Testis (tissue), 2 donors: ENCODE measurements at regions not wholly inside any gene's neighbourhood (a gene's known extent, or its start where the extent isn't known, plus 50 kb on each side); places are given as distances from the start of the nearest gene placed in this dataset.

Source experiments
- DNase-seq: peaks from one replicate; pipeline ENCODE4 v3.0.0-alpha.2; 2019
- H3K27ac ChIP-seq, 2 donors: fragments of 200-600 bp; sonication (generic); one replicate each; pipeline ENCODE4 v1.5.1; 2019
- H3K27me3 ChIP-seq: fragments of 200-600 bp; sonication (generic); one replicate; pipeline ENCODE4 v1.5.1; 2019
- H3K36me3 ChIP-seq: fragments of 200-600 bp; sonication (generic); one replicate; pipeline ENCODE4 v1.5.1; 2017; ENCODE audit warnings: low read depth; ENCODE audit errors: missing control alignments
- H3K4me1 ChIP-seq: fragments of 200-600 bp; sonication (generic); one replicate; pipeline ENCODE4 v1.5.1; 2019
- H3K4me3 ChIP-seq, 2 donors: fragments of 200-600 bp; sonication (generic); one replicate each; pipeline ENCODE4 v1.5.1; 2017 to 2019
- H3K9me3 ChIP-seq: fragments of 200-600 bp; sonication (generic); one replicate; pipeline ENCODE4 v1.5.1; 2017
- POLR2A ChIP-seq: fragments of 450-650 bp; IDR thresholded peaks from one replicate; pipeline ENCODE4 v1.6.1; 2017; ENCODE audit warnings: antibody characterized with exemption, mild to moderate bottlenecking, moderate library complexity
- WGBS, 2 donors: methylation state at CpG; one replicate each; pipeline ENCODE4 v1.1.5; 2018; 5-methylcytosine and 5-hydroxymethylcytosine counted together
- intact Hi-C: fragments of 100-400 bp; cut with DNase I; formaldehyde crosslinking; loops from one replicate; pipeline ENCODE4 v1.15.1; 2023; ENCODE audit warnings: low total_unique reads
- TF ChIP-seq, protein P1 (sequence below), 3 experiments: fragments of 450-650 bp in 2 of 3; fragments of 200-600 bp in 1 of 3; sonication (generic) in 1 of 3; IDR thresholded peaks; one replicate each; pipeline ENCODE4 v1.5.1; 2016 to 2019; ENCODE audit warnings: antibody characterized with exemption in 3 of 3, mild to moderate bottlenecking in 2 of 3, moderate library complexity in 1 of 3

DNA sequence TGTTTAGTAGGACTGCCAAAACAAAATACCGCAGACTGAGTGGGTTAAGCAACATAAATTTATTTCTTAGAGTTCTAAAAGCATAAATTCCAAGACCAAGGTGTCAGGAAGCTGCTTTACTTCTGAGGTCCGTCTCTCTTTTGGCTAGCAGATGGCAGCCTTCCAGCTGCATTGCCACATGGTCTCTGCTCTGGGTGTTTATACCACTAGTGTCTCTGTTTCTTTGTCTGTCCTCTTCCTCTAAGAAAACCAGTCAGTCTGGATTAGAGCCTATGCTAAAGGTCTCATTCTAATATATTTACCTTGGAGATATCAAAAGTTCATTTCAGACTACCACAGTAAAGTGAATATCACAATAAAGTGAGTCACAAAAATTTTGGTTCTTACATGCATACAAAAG is 519.8 kb downstream of the COL11A1 start:
- DNase-seq: peak; percentile 22

DNA sequence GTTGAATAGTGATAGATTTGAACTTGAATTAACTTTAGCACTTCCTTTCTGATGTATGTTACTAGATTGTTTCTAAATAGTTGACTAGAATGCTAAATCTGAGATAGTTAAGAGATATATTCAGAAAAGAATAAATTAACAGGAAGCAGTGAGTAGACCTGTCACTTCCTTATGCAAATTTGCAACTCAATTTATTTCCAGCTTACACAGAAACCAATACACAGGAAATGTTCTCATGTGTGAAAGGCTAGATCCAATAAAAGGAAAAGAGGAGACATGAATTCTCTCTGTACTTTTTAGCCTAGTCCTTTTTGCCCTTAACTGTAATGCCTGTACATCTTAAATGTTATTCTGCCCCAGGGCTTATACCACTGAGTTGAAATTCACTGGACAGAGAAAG is 522.3 kb downstream of the COL11A1 start:
- no peak overlapping the region for H3K27ac ChIP-seq
- H3K4me3 ChIP-seq: no peak overlapping the region
- no peak for TF ChIP-seq POLR2A
- TF ChIP-seq, protein P1, sequence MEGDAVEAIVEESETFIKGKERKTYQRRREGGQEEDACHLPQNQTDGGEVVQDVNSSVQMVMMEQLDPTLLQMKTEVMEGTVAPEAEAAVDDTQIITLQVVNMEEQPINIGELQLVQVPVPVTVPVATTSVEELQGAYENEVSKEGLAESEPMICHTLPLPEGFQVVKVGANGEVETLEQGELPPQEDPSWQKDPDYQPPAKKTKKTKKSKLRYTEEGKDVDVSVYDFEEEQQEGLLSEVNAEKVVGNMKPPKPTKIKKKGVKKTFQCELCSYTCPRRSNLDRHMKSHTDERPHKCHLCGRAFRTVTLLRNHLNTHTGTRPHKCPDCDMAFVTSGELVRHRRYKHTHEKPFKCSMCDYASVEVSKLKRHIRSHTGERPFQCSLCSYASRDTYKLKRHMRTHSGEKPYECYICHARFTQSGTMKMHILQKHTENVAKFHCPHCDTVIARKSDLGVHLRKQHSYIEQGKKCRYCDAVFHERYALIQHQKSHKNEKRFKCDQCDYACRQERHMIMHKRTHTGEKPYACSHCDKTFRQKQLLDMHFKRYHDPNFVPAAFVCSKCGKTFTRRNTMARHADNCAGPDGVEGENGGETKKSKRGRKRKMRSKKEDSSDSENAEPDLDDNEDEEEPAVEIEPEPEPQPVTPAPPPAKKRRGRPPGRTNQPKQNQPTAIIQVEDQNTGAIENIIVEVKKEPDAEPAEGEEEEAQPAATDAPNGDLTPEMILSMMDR (IDR thresholded peaks at IDR 0.05): no peak
- no peaks in the 10 kb centered on the region for H3K36me3 ChIP-seq
- DNase-seq: no peak
- no peaks in the 10 kb centered on the region for H3K27me3 ChIP-seq
- H3K4me1 ChIP-seq: no peaks in the 10 kb centered on the region
- H3K9me3 ChIP-seq: no peaks in the 10 kb centered on the region
- intact Hi-C loops: no loop called here

More for the DNA sequence above, 519.8 kb downstream of the COL11A1 start:
- no peaks in the 10 kb centered on the region for H3K4me1 ChIP-seq
- H3K36me3 ChIP-seq: no peaks in the 10 kb centered on the region
- H3K4me3 ChIP-seq: no peak overlapping the region
- no peak overlapping the region for H3K27ac ChIP-seq
- WGBS, 2 donors: 32 to 49% methylated on average over 2 of the region's 2 CpGs
- H3K27me3 ChIP-seq: no peaks in the 10 kb centered on the region
- no peak for TF ChIP-seq POLR2A
- TF ChIP-seq, protein P1 (IDR thresholded peaks at IDR 0.05): no peak
- no peaks in the 10 kb centered on the region for H3K9me3 ChIP-seq
- intact Hi-C loops: no loop called here

DNA sequence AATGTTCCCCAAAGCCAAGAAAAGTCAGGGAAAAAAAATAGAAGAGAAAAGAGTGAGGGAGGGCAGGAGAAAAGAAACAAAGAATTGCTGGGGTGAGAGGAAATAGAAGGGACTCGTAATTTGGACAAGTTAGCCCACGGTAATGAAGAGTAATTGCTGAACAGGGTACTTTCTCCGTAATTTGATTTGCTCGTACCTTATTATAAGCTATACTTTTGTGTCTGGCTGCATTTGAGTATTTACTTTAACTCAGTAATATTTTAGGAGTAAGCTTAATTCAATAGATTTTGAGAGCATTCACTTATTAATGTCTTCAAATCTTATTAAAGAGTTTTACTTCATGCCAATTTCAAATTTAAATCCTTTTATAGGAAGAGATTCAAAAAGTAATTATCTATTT is 527.5 kb downstream of the COL11A1 start:
- TF ChIP-seq POLR2A: no peak
- TF ChIP-seq, protein P1 (IDR thresholded peaks at IDR 0.05): no peak
- 60 to 77% methylated on average over 4 of the region's 4 CpGs for WGBS, 2 donors
- peak overlapping the region in 1 of 2 donors; percentile 5 for H3K4me3 ChIP-seq
- DNase-seq: no peak
- H3K27me3 ChIP-seq: no peaks in the 10 kb centered on the region
- intact Hi-C loops: no loop called here
- no peaks in the 10 kb centered on the region for H3K36me3 ChIP-seq
- H3K9me3 ChIP-seq: no peaks in the 10 kb centered on the region
- no peak overlapping the region for H3K27ac ChIP-seq
- H3K4me1 ChIP-seq: no peaks in the 10 kb centered on the region

DNA sequence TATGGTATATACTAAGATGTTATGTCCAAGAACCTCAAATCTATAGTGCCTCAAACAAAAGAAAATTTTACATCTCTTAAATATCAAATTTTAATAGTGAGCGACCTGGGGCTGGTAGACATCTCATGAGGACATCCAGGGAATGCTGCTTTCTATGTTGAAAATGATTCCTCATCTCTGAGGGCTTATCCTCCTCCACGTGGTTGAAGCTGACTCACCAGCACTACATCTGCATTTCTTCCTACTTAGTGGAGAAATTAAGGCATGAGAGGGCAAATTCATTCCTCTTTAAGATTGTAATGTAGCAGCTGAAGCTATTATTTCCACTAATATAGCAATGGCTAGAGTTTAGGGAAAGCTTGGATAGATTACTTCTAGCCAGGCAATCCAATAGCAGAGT is 529.5 kb downstream of the COL11A1 start:
- TF ChIP-seq POLR2A: no peak
- TF ChIP-seq, protein P1 (IDR thresholded peaks at IDR 0.05): no peak

DNA sequence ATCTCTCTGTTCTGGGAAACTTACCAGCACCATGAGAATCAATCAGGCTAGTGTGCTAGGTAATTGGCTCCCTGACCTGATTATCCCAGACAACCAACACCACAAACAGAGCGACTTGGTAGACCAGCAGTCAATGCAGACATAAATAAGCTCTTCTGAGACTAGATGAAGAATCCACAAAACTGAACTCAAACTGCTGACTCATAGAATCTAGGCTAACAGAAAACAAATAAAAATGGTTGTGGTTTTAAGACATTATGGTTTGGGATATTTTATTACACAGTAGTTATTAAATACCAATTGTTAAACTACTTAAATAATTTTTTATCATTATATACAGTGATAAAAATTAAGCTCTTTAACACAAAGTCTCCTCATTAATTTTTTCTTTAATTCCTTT is 535.7 kb downstream of the COL11A1 start:
- intact Hi-C loops: no loop called here
- WGBS, 2 donors: 88 to 93% methylated on average over 1 of the region's 1 CpG

More for the DNA sequence above, 529.5 kb downstream of the COL11A1 start:
- Histone ChIP-seq H3K9me3 (no peaks in the 10 kb centered on the region), H3K36me3 (no peaks in the 10 kb centered on the region), H3K4me1 (no peaks in the 10 kb centered on the region), H3K27me3 (no peaks in the 10 kb centered on the region), H3K4me3 (no peak overlapping the region), H3K27ac (no peak overlapping the region)
- DNase-seq: no peak
- intact Hi-C loops: no loop called here
- WGBS, 2 donors: 65 to 67% methylated on average over 2 of the region's 2 CpGs

More for the DNA sequence above, 535.7 kb downstream of the COL11A1 start:
- Histone ChIP-seq H3K4me1 (no peaks in the 10 kb centered on the region), H3K27ac (no peak overlapping the region), H3K27me3 (no peaks in the 10 kb centered on the region), H3K9me3 (no peaks in the 10 kb centered on the region), H3K4me3 (no peak overlapping the region), H3K36me3 (no peaks in the 10 kb centered on the region)
- TF ChIP-seq POLR2A: no peak
- TF ChIP-seq, protein P1 (IDR thresholded peaks at IDR 0.05): no peak
- no peak for DNase-seq
